ENCODE measurements at regions not wholly inside any gene's neighbourhood (a gene's known extent, or its start where the extent isn't known, plus 50 kb on each side); places are given as distances from the start of the nearest gene placed in this dataset.

DNA sequence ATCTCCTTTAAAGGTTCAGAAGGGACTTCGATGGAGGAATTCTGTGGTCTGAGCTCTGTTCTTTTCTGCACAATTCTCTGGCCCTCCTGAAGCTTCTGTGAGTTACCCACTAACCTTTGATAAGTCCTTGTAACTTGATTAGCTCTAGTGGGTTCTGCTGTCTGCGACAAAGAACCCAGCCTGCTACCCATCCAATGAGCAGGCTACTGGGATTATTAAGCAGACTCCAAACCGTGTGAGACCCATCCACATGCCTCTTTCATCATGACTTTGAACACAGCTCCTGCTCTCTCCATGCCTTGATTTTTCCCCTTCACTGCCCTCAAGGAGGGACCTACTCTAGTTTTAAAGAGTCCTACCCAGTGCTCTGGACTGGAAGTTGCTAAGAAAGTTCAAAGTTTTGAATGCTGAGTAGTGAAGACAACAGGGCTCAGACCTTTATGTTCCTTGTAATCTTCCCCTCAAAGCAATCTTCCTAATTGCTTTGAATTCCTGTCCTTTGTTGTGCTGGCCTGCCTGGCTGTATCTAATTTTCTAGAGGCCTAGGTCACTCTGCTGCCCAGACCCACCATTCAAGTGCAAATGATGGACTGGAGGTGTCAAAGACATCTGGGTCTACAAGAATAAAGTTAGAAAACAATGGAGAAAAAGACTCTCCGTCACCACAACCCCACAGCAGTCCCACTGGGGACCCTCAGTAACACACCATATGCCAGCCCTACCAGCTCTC, 146.9 kb downstream of the RHOU start:
- BruUV-seq (replicated peaks), result no TSS peak
- H3K27me3 ChIP-seq (replicated peaks; ENCODE audit: insufficient read depth, low read depth, low read length, poor library complexity), result peaks cover 5% of the 10 kb centered on the region
- POLR2A ChIA-PET (ENCODE audit: low non-redundant PET), result no interaction called here
- H3K4me3 ChIP-seq (ENCODE audit: low read depth, low read length, poor library complexity, severe bottlenecking), result no peak overlapping the region
- no peak for TF ChIP-seq EZH2 (IDR thresholded peaks at IDR 0.05; ENCODE audit: borderline replicate concordance, low read depth, low read length, poor library complexity, severe bottlenecking)
- TF ChIP-seq, protein P1, sequence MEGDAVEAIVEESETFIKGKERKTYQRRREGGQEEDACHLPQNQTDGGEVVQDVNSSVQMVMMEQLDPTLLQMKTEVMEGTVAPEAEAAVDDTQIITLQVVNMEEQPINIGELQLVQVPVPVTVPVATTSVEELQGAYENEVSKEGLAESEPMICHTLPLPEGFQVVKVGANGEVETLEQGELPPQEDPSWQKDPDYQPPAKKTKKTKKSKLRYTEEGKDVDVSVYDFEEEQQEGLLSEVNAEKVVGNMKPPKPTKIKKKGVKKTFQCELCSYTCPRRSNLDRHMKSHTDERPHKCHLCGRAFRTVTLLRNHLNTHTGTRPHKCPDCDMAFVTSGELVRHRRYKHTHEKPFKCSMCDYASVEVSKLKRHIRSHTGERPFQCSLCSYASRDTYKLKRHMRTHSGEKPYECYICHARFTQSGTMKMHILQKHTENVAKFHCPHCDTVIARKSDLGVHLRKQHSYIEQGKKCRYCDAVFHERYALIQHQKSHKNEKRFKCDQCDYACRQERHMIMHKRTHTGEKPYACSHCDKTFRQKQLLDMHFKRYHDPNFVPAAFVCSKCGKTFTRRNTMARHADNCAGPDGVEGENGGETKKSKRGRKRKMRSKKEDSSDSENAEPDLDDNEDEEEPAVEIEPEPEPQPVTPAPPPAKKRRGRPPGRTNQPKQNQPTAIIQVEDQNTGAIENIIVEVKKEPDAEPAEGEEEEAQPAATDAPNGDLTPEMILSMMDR (conservative IDR thresholded peaks at IDR 0.05; ENCODE audit: low read depth, low read length), result no peak
- CTCF ChIA-PET, result no interaction called here
- H3K4me1 ChIP-seq (ENCODE audit: insufficient read depth, low read length, poor library complexity, severe bottlenecking), result no peaks in the 10 kb centered on the region
- intact Hi-C loops (cut with micrococcal nuclease; ENCODE audit: unreplicated experiment), result no loop called here
- no peaks in the 10 kb centered on the region for H3K36me3 ChIP-seq (ENCODE audit: insufficient read depth, low read length, poor library complexity, severe bottlenecking)
- H3K27ac ChIP-seq (ENCODE audit: low read depth, low read length, poor library complexity, severe bottlenecking), result no peak overlapping the region
- H3K9me3 ChIP-seq (ENCODE audit: low read depth, low read length, poor library complexity, severe bottlenecking), result no peaks in the 10 kb centered on the region
- DNase-seq (ENCODE audit: low spot score), result no peak

DNA sequence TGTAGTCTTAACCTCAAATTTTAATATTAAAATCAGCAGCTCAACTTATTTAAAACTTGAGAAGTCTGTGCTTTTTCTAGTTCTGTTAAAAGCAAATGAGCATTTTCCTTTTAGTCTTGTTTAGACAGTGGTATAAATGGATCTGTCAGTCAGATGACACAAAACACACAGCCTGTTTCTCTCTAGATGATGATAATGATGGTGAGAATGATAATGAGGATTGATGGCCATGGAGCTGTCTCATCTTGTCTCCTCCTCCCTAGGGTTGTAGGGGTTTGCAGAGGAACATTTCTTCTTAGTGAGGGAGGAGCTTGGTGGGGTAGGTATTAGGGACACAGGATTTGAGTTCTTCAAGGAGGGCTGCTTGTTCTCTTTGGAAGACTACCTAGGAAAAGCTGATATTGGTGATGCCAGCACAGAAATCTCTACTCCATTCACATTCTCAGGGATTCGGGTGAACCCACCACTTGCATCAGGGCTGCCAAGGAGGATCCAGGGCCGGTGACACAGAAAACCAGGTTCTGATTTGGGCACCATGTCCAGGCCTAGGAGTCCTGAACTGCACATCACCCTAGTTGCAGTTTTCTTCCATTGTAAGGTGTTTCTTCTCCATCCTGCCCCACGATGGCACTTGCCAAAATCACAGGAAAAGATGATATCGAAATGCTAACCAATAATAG, 147.6 kb downstream of the RHOU start:
- POLR2A ChIA-PET (ENCODE audit: low non-redundant PET), result no interaction called here
- Histone ChIP-seq H3K27me3 (replicated peaks; ENCODE audit: insufficient read depth, low read depth, low read length, poor library complexity) (peaks cover 12% of the 10 kb centered on the region), H3K4me1 (ENCODE audit: insufficient read depth, low read length, poor library complexity, severe bottlenecking) (no peaks in the 10 kb centered on the region), H3K9me3 (ENCODE audit: low read depth, low read length, poor library complexity, severe bottlenecking) (no peaks in the 10 kb centered on the region), H3K27ac (ENCODE audit: low read depth, low read length, poor library complexity, severe bottlenecking) (no peak overlapping the region), H3K4me3 (ENCODE audit: low read depth, low read length, poor library complexity, severe bottlenecking) (no peak overlapping the region), H3K36me3 (ENCODE audit: insufficient read depth, low read length, poor library complexity, severe bottlenecking) (no peaks in the 10 kb centered on the region)
- no peak for TF ChIP-seq EZH2 (IDR thresholded peaks at IDR 0.05; ENCODE audit: borderline replicate concordance, low read depth, low read length, poor library complexity, severe bottlenecking)
- TF ChIP-seq, protein P1 (conservative IDR thresholded peaks at IDR 0.05; ENCODE audit: low read depth, low read length), result no peak
- BruUV-seq (replicated peaks), result no TSS peak
- CTCF ChIA-PET, result no interaction called here
- intact Hi-C loops (cut with micrococcal nuclease; ENCODE audit: unreplicated experiment), result no loop called here
- DNase-seq (ENCODE audit: low spot score), result no peak

- no TSS peak for BruUV-seq (replicated peaks)
- TF ChIP-seq, protein P1 (conservative IDR thresholded peaks at IDR 0.05; ENCODE audit: low read depth, low read length), result no peak
- TF ChIP-seq EZH2 (IDR thresholded peaks at IDR 0.05; ENCODE audit: borderline replicate concordance, low read depth, low read length, poor library complexity, severe bottlenecking), result no peak
- Histone ChIP-seq H3K27me3 (replicated peaks; ENCODE audit: insufficient read depth, low read depth, low read length, poor library complexity) (peaks cover 18% of the 10 kb centered on the region), H3K36me3 (ENCODE audit: insufficient read depth, low read length, poor library complexity, severe bottlenecking) (no peaks in the 10 kb centered on the region), H3K27ac (ENCODE audit: low read depth, low read length, poor library complexity, severe bottlenecking) (no peak overlapping the region), H3K4me1 (ENCODE audit: insufficient read depth, low read length, poor library complexity, severe bottlenecking) (no peaks in the 10 kb centered on the region), H3K9me3 (ENCODE audit: low read depth, low read length, poor library complexity, severe bottlenecking) (no peaks in the 10 kb centered on the region), H3K4me3 (ENCODE audit: low read depth, low read length, poor library complexity, severe bottlenecking) (no peak overlapping the region)
- ChIA-PET CTCF (no interaction called here), POLR2A (ENCODE audit: low non-redundant PET) (no interaction called here)
- no peak for DNase-seq (ENCODE audit: low spot score)
- intact Hi-C loops (cut with micrococcal nuclease; ENCODE audit: unreplicated experiment), result no loop called here
These were observed 148.3 kb downstream of the RHOU start for GRCh38 chr1:228883535-228883934.
